ENCODE measurements at regions not wholly inside any gene's neighbourhood (a gene's known extent, or its start where the extent isn't known, plus 50 kb on each side); places are given as distances from the start of the nearest gene placed in this dataset.

- Histone ChIP-seq H3K27me3 (ENCODE audit: control insufficient read depth in 2 of 2, insufficient read depth in 1 of 2, low read length in 1 of 2) (no peaks in the 10 kb centered on the region), H3K27ac (ENCODE audit: low read depth in 1 of 2, low read length in 1 of 2) (peak overlapping the region in 1 of 2 donors; percentile 37), H3K36me3 (ENCODE audit: control insufficient read depth in 2 of 2, insufficient read depth in 2 of 2, low read length in 1 of 2) (no peaks in the 10 kb centered on the region), H3K9me3 (ENCODE audit: control insufficient read depth in 2 of 2, insufficient read depth in 1 of 2, low read length in 1 of 2) (no peaks in the 10 kb centered on the region), H3K4me3 (ENCODE audit: low read length in 2 of 2) (no peak overlapping the region), H3K4me1 (ENCODE audit: control insufficient read depth in 2 of 2, insufficient read depth in 2 of 2, low read length in 2 of 2) (peaks cover 14 to 15% of the 10 kb centered on the region in 2 donors)
- DNase-seq (ENCODE audit: low read depth in 6 of 9, low spot score in 9 of 9), result peak in 7 of 9 donors; percentile 32 to 83 (median 43)
- WGBS, result 1% methylated on average over 3 of the region's 3 CpGs
These were observed 87.4 kb downstream of the FASLG start for GRCh38 chr1:172746091-172746949.

- Histone ChIP-seq H3K4me3 (ENCODE audit: low read length in 2 of 2) (no peak overlapping the region), H3K27me3 (ENCODE audit: control insufficient read depth in 2 of 2, insufficient read depth in 1 of 2, low read length in 1 of 2) (no peaks in the 10 kb centered on the region), H3K9me3 (ENCODE audit: control insufficient read depth in 2 of 2, insufficient read depth in 1 of 2, low read length in 1 of 2) (no peaks in the 10 kb centered on the region), H3K36me3 (ENCODE audit: control insufficient read depth in 2 of 2, insufficient read depth in 2 of 2, low read length in 1 of 2) (no peaks in the 10 kb centered on the region), H3K4me1 (ENCODE audit: control insufficient read depth in 2 of 2, insufficient read depth in 2 of 2, low read length in 2 of 2) (peaks cover 14 to 15% of the 10 kb centered on the region in 2 donors), H3K27ac (ENCODE audit: low read depth in 1 of 2, low read length in 1 of 2) (no peak overlapping the region)
- 97% methylated on average over 24 of the region's 24 CpGs for WGBS
- DNase-seq (ENCODE audit: low read depth in 6 of 9, low spot score in 9 of 9), result no peak
These were observed 89.3 kb downstream of the FASLG start for GRCh38 chr1:172748201-172748600.

- Histone ChIP-seq H3K36me3 (ENCODE audit: control insufficient read depth in 2 of 2, insufficient read depth in 2 of 2, low read length in 1 of 2) (no peaks in the 10 kb centered on the region), H3K4me3 (ENCODE audit: low read length in 2 of 2) (no peak overlapping the region), H3K27me3 (ENCODE audit: control insufficient read depth in 2 of 2, insufficient read depth in 1 of 2, low read length in 1 of 2) (no peaks in the 10 kb centered on the region), H3K27ac (ENCODE audit: low read depth in 1 of 2, low read length in 1 of 2) (no peak overlapping the region), H3K9me3 (ENCODE audit: control insufficient read depth in 2 of 2, insufficient read depth in 1 of 2, low read length in 1 of 2) (no peaks in the 10 kb centered on the region), H3K4me1 (ENCODE audit: control insufficient read depth in 2 of 2, insufficient read depth in 2 of 2, low read length in 2 of 2) (peaks cover 0 to 6% of the 10 kb centered on the region in 2 donors)
- DNase-seq (ENCODE audit: low read depth in 6 of 9, low spot score in 9 of 9), result no peak
- WGBS, result 95% methylated on average over 1 of the region's 1 CpG
These were observed 92.8 kb downstream of the FASLG start for GRCh38 chr1:172751683-172752082.

GRCh38 chr1:172753964-172754363, 95.1 kb downstream of the FASLG start:
- 16% methylated on average over 2 of the region's 2 CpGs for WGBS
- Histone ChIP-seq H3K9me3 (ENCODE audit: control insufficient read depth in 2 of 2, insufficient read depth in 1 of 2, low read length in 1 of 2) (no peaks in the 10 kb centered on the region), H3K4me3 (ENCODE audit: low read length in 2 of 2) (no peak overlapping the region), H3K4me1 (ENCODE audit: control insufficient read depth in 2 of 2, insufficient read depth in 2 of 2, low read length in 2 of 2) (peaks cover 0 to 4% of the 10 kb centered on the region in 2 donors), H3K27ac (ENCODE audit: low read depth in 1 of 2, low read length in 1 of 2) (no peak overlapping the region), H3K27me3 (ENCODE audit: control insufficient read depth in 2 of 2, insufficient read depth in 1 of 2, low read length in 1 of 2) (no peaks in the 10 kb centered on the region), H3K36me3 (ENCODE audit: control insufficient read depth in 2 of 2, insufficient read depth in 2 of 2, low read length in 1 of 2) (no peaks in the 10 kb centered on the region)
- no peak for DNase-seq (ENCODE audit: low read depth in 6 of 9, low spot score in 9 of 9)

GRCh38 chr1:172754609-172755008, 95.7 kb downstream of the FASLG start:
- no peaks in the 10 kb centered on the region for H3K27me3 ChIP-seq (ENCODE audit: control insufficient read depth in 2 of 2, insufficient read depth in 1 of 2, low read length in 1 of 2)
- no peak overlapping the region for H3K27ac ChIP-seq (ENCODE audit: low read depth in 1 of 2, low read length in 1 of 2)
- H3K36me3 ChIP-seq (ENCODE audit: control insufficient read depth in 2 of 2, insufficient read depth in 2 of 2, low read length in 1 of 2), result no peaks in the 10 kb centered on the region
- H3K4me3 ChIP-seq (ENCODE audit: low read length in 2 of 2), result no peak overlapping the region
- 15% methylated on average over 1 of the region's 1 CpG for WGBS
- H3K4me1 ChIP-seq (ENCODE audit: control insufficient read depth in 2 of 2, insufficient read depth in 2 of 2, low read length in 2 of 2), result peaks cover 0 to 4% of the 10 kb centered on the region in 2 donors
- H3K9me3 ChIP-seq (ENCODE audit: control insufficient read depth in 2 of 2, insufficient read depth in 1 of 2, low read length in 1 of 2), result no peaks in the 10 kb centered on the region
- DNase-seq (ENCODE audit: low read depth in 6 of 9, low spot score in 9 of 9), result no peak

GRCh38 chr1:172755099-172755498, 96.2 kb downstream of the FASLG start:
- no peaks in the 10 kb centered on the region for H3K36me3 ChIP-seq (ENCODE audit: control insufficient read depth in 2 of 2, insufficient read depth in 2 of 2, low read length in 1 of 2)
- WGBS, result 98% methylated on average over 7 of the region's 7 CpGs
- DNase-seq (ENCODE audit: low read depth in 6 of 9, low spot score in 9 of 9), result no peak
- no peaks in the 10 kb centered on the region for H3K27me3 ChIP-seq (ENCODE audit: control insufficient read depth in 2 of 2, insufficient read depth in 1 of 2, low read length in 1 of 2)
- H3K4me3 ChIP-seq (ENCODE audit: low read length in 2 of 2), result no peak overlapping the region
- H3K9me3 ChIP-seq (ENCODE audit: control insufficient read depth in 2 of 2, insufficient read depth in 1 of 2, low read length in 1 of 2), result no peaks in the 10 kb centered on the region
- peaks cover 0 to 4% of the 10 kb centered on the region in 2 donors for H3K4me1 ChIP-seq (ENCODE audit: control insufficient read depth in 2 of 2, insufficient read depth in 2 of 2, low read length in 2 of 2)
- H3K27ac ChIP-seq (ENCODE audit: low read depth in 1 of 2, low read length in 1 of 2), result no peak overlapping the region

GRCh38 chr1:172756024-172756423, 97.1 kb downstream of the FASLG start:
- Histone ChIP-seq H3K9me3 (ENCODE audit: control insufficient read depth in 2 of 2, insufficient read depth in 1 of 2, low read length in 1 of 2) (no peaks in the 10 kb centered on the region), H3K4me1 (ENCODE audit: control insufficient read depth in 2 of 2, insufficient read depth in 2 of 2, low read length in 2 of 2) (peaks cover 0 to 4% of the 10 kb centered on the region in 2 donors), H3K27me3 (ENCODE audit: control insufficient read depth in 2 of 2, insufficient read depth in 1 of 2, low read length in 1 of 2) (no peaks in the 10 kb centered on the region), H3K4me3 (ENCODE audit: low read length in 2 of 2) (no peak overlapping the region), H3K27ac (ENCODE audit: low read depth in 1 of 2, low read length in 1 of 2) (no peak overlapping the region), H3K36me3 (ENCODE audit: control insufficient read depth in 2 of 2, insufficient read depth in 2 of 2, low read length in 1 of 2) (no peaks in the 10 kb centered on the region)
- no peak for DNase-seq (ENCODE audit: low read depth in 6 of 9, low spot score in 9 of 9)
- WGBS, result 77% methylated on average over 4 of the region's 4 CpGs

GRCh38 chr1:172758259-172758658, 99.4 kb downstream of the FASLG start:
- DNase-seq (ENCODE audit: low read depth in 6 of 9, low spot score in 9 of 9), result no peak
- H3K27me3 ChIP-seq (ENCODE audit: control insufficient read depth in 2 of 2, insufficient read depth in 1 of 2, low read length in 1 of 2), result no peaks in the 10 kb centered on the region
- H3K9me3 ChIP-seq (ENCODE audit: control insufficient read depth in 2 of 2, insufficient read depth in 1 of 2, low read length in 1 of 2), result no peaks in the 10 kb centered on the region
- H3K4me1 ChIP-seq (ENCODE audit: control insufficient read depth in 2 of 2, insufficient read depth in 2 of 2, low read length in 2 of 2), result peaks cover 0 to 4% of the 10 kb centered on the region in 2 donors
- H3K4me3 ChIP-seq (ENCODE audit: low read length in 2 of 2), result no peak overlapping the region
- no peaks in the 10 kb centered on the region for H3K36me3 ChIP-seq (ENCODE audit: control insufficient read depth in 2 of 2, insufficient read depth in 2 of 2, low read length in 1 of 2)
- no peak overlapping the region for H3K27ac ChIP-seq (ENCODE audit: low read depth in 1 of 2, low read length in 1 of 2)
- over 99% methylated on average over 2 of the region's 2 CpGs for WGBS

- WGBS, result 97% methylated on average over 3 of the region's 3 CpGs
- no peaks in the 10 kb centered on the region for H3K27me3 ChIP-seq (ENCODE audit: control insufficient read depth in 2 of 2, insufficient read depth in 1 of 2, low read length in 1 of 2)
- no peak overlapping the region for H3K4me3 ChIP-seq (ENCODE audit: low read length in 2 of 2)
- no peak for DNase-seq (ENCODE audit: low read depth in 6 of 9, low spot score in 9 of 9)
- H3K36me3 ChIP-seq (ENCODE audit: control insufficient read depth in 2 of 2, insufficient read depth in 2 of 2, low read length in 1 of 2), result no peaks in the 10 kb centered on the region
- no peaks in the 10 kb centered on the region for H3K9me3 ChIP-seq (ENCODE audit: control insufficient read depth in 2 of 2, insufficient read depth in 1 of 2, low read length in 1 of 2)
- H3K27ac ChIP-seq (ENCODE audit: low read depth in 1 of 2, low read length in 1 of 2), result no peak overlapping the region
- no peaks in the 10 kb centered on the region for H3K4me1 ChIP-seq (ENCODE audit: control insufficient read depth in 2 of 2, insufficient read depth in 2 of 2, low read length in 2 of 2)
These were observed 101.2 kb downstream of the FASLG start for GRCh38 chr1:172760121-172760520.
